ENCODE measurements at regions not wholly inside any gene's neighbourhood (a gene's known extent, or its start where the extent isn't known, plus 50 kb on each side); places are given as distances from the start of the nearest gene placed in this dataset.

DNA sequence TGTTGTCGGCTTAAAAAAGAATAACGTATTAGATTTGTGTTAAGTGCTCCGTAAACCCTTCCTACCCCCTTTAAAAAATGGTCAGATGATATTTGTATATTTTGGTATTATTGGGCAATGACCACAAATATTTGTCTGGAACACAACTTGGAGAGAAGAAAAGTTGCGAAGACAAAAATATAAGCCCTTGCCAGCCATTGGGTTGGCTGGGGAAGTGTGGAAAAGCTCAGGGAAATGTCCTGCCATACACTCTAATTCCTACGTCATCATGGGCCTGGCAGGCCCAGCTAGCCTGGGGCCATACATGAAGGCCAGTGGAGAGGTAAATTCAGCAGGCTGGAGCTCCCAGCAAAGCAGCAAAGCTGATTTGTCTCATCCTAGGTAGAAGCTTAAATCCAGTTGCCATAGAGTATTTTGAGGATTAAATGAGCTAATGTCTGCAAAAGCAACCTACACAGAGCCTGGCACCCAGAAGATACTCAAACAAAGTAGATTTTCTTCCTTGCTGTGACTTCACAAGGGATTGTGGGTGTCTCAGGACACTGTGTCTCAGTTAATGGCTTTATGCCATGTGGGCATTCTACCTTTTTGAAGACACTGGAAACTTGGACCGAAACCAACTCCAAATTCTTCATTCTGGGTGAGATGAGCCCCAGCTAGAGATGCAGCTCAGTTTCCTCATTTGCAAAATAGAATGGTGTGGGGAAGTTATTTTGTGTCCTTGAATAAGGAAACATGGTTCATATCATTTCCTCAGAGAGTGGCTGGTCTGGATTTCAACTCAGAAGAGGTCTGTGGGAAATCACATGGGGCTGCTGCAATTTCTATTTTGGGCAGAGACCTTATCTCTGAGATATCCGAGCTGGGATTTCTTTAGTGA, 87.9 kb upstream of the MAP4K3 start:
- no peaks in the 10 kb centered on the region for H3K36me3 ChIP-seq (ENCODE audit: control insufficient read depth in 2 of 3, insufficient read depth in 3 of 3, low read length in 3 of 3)
- H3K4me3 ChIP-seq (ENCODE audit: low read length in 3 of 3), result no peak overlapping the region
- no peak overlapping the region for H3K9ac ChIP-seq (ENCODE audit: low read length in 3 of 3)
- TF ChIP-seq, protein P1, sequence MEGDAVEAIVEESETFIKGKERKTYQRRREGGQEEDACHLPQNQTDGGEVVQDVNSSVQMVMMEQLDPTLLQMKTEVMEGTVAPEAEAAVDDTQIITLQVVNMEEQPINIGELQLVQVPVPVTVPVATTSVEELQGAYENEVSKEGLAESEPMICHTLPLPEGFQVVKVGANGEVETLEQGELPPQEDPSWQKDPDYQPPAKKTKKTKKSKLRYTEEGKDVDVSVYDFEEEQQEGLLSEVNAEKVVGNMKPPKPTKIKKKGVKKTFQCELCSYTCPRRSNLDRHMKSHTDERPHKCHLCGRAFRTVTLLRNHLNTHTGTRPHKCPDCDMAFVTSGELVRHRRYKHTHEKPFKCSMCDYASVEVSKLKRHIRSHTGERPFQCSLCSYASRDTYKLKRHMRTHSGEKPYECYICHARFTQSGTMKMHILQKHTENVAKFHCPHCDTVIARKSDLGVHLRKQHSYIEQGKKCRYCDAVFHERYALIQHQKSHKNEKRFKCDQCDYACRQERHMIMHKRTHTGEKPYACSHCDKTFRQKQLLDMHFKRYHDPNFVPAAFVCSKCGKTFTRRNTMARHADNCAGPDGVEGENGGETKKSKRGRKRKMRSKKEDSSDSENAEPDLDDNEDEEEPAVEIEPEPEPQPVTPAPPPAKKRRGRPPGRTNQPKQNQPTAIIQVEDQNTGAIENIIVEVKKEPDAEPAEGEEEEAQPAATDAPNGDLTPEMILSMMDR (IDR thresholded peaks at IDR 0.05; ENCODE audit: borderline replicate concordance, extremely low read depth, insufficient read depth), result no peak
- peaks cover 0 to 14% (median 2%) of the 10 kb centered on the region in 3 donors for H3K4me1 ChIP-seq (ENCODE audit: control insufficient read depth in 2 of 3, insufficient read depth in 2 of 3, low read depth in 1 of 3, low read length in 3 of 3)
- FAIRE-seq (no peak), DNase-seq (no peak)
- H3K27ac ChIP-seq (ENCODE audit: low read depth in 2 of 2, low read length in 2 of 2), result no peak overlapping the region
- no peaks in the 10 kb centered on the region for H3K27me3 ChIP-seq (ENCODE audit: control insufficient read depth, insufficient read depth, low read length)
- intact Hi-C loops (cut with DNase I), result no loop called here
- peaks cover 0 to 10% (median 0%) of the 10 kb centered on the region in 3 donors for H3K9me3 ChIP-seq (ENCODE audit: control insufficient read depth in 2 of 3, insufficient read depth in 1 of 3, low read length in 3 of 3)

DNA sequence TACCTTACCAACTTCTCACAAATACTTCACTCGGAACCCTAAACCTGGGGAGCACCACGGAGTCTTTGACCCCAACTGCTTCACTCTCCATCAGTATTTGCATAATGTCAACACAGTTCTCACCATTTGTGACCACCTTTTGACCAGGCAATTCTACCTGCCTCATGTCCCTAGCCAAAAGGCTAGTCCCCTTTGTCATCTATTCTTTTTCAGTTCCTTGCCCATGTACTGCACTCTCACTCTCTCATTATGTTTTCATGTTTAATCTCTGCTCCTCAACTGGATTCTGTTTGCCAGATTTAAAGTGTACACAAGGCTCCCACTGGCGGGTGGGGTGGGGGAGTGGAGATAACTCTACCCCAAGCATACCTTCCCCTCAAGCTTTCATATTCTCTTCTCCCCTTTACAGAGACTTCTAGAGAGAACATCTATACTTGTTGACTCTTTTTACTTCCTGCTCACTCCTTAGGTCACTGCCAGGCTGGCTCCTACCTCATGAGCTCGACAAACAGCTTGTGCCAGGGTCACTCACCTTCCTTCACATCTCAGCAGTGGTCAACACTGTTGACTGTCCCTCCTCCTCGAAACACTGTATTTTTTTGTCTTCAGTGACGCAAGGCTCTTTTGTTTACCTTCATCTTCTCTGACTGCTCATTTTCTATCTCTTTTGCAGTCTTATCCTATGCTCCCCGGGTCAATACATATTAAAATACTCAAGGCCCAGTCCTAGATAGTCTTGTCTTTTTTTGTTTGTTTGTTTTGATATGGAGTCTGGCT, 88.7 kb upstream of the MAP4K3 start:
- DNase-seq (no peak), FAIRE-seq (no peak)
- intact Hi-C loops (cut with DNase I), result no loop called here
- H3K4me1 ChIP-seq (ENCODE audit: control insufficient read depth in 2 of 3, insufficient read depth in 2 of 3, low read depth in 1 of 3, low read length in 3 of 3), result peaks cover 0 to 22% (median 2%) of the 10 kb centered on the region in 3 donors
- no peaks in the 10 kb centered on the region for H3K36me3 ChIP-seq (ENCODE audit: control insufficient read depth in 2 of 3, insufficient read depth in 3 of 3, low read length in 3 of 3)
- H3K9ac ChIP-seq (ENCODE audit: low read length in 3 of 3), result no peak overlapping the region
- TF ChIP-seq, protein P1 (IDR thresholded peaks at IDR 0.05; ENCODE audit: borderline replicate concordance, extremely low read depth, insufficient read depth), result no peak
- no peak overlapping the region for H3K27ac ChIP-seq (ENCODE audit: low read depth in 2 of 2, low read length in 2 of 2)
- no peak overlapping the region for H3K4me3 ChIP-seq (ENCODE audit: low read length in 3 of 3)
- no peaks in the 10 kb centered on the region for H3K27me3 ChIP-seq (ENCODE audit: control insufficient read depth, insufficient read depth, low read length)
- H3K9me3 ChIP-seq (ENCODE audit: control insufficient read depth in 2 of 3, insufficient read depth in 1 of 3, low read length in 3 of 3), result peaks cover 0 to 10% (median 0%) of the 10 kb centered on the region in 3 donors

DNA sequence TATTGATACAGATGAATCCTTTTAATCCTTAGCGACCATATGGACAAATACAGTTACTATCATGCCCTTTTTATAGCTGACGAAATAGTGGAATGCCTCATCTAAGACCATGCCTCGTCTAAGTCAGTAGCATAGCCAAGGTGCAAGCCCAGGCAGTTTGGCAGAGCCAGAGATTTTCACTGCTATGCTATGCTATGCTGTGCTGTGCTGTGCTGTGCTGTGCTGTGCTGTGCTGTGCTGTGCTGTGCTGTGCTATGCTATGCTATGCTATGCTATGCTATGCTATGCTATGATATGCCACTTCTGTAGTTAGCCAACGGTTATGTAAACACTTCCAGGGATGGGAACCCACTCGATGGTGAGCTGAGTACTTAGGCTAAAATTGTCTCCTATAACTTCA, 91.6 kb upstream of the MAP4K3 start:
- FAIRE-seq (no peak), DNase-seq (no peak)
- H3K9me3 ChIP-seq (ENCODE audit: control insufficient read depth in 2 of 3, insufficient read depth in 1 of 3, low read length in 3 of 3), result no peaks in the 10 kb centered on the region
- no peak overlapping the region for H3K9ac ChIP-seq (ENCODE audit: low read length in 3 of 3)
- peaks cover 0 to 11% (median 2%) of the 10 kb centered on the region in 3 donors for H3K4me1 ChIP-seq (ENCODE audit: control insufficient read depth in 2 of 3, insufficient read depth in 2 of 3, low read depth in 1 of 3, low read length in 3 of 3)
- no peak overlapping the region for H3K27ac ChIP-seq (ENCODE audit: low read depth in 2 of 2, low read length in 2 of 2)
- no peaks in the 10 kb centered on the region for H3K27me3 ChIP-seq (ENCODE audit: control insufficient read depth, insufficient read depth, low read length)
- intact Hi-C loops (cut with DNase I), result no loop called here
- TF ChIP-seq, protein P1 (IDR thresholded peaks at IDR 0.05; ENCODE audit: borderline replicate concordance, extremely low read depth, insufficient read depth), result no peak
- H3K36me3 ChIP-seq (ENCODE audit: control insufficient read depth in 2 of 3, insufficient read depth in 3 of 3, low read length in 3 of 3), result no peaks in the 10 kb centered on the region
- no peak overlapping the region for H3K4me3 ChIP-seq (ENCODE audit: low read length in 3 of 3)

All from kidney (tissue), 13 donors.